ENCODE measurements at regions not wholly inside any gene's neighbourhood (a gene's known extent, or its start where the extent isn't known, plus 50 kb on each side); places are given as distances from the start of the nearest gene placed in this dataset.

GRCh38 chr9:107118863-107119624 is 164.0 kb upstream of the RAD23B start:
- no peak for DNase-seq (ENCODE audit: low read depth in 3 of 3)

- DNase-seq (ENCODE audit: low read depth in 3 of 3) = no peak
Observed at GRCh38 chr9:107119735-107120134, 163.3 kb upstream of the RAD23B start.

GRCh38 chr9:107123389-107123788 is 159.7 kb upstream of the RAD23B start:
- no peak for DNase-seq (ENCODE audit: low read depth in 3 of 3)

GRCh38 chr9:107127608-107128007 is 155.5 kb upstream of the RAD23B start:
- no peak for DNase-seq (ENCODE audit: low read depth in 3 of 3)

- DNase-seq (ENCODE audit: low read depth in 3 of 3) = no peak
Observed at GRCh38 chr9:107131108-107131799, 151.8 kb upstream of the RAD23B start.

DNA sequence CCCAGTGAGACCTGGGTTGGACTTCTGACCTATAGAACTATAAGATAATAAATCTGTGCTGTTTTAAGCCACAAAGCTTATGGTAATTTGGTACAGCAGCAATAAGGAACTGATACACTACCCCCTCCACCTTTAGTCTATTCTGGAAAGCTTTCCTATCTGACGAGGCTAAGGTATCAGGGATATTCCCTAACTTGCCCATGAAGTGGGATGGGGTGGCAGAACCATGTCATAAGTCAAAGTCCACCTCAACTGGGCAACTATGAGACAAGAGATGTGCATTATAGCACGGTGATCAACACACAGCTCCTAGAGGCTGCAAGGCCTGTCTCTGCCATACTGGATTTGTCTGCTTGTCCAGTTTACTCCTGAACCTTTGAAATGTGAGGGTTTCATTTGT is 146.8 kb upstream of the RAD23B start:
- DNase-seq (ENCODE audit: low read depth in 3 of 3) = no peak

DNA sequence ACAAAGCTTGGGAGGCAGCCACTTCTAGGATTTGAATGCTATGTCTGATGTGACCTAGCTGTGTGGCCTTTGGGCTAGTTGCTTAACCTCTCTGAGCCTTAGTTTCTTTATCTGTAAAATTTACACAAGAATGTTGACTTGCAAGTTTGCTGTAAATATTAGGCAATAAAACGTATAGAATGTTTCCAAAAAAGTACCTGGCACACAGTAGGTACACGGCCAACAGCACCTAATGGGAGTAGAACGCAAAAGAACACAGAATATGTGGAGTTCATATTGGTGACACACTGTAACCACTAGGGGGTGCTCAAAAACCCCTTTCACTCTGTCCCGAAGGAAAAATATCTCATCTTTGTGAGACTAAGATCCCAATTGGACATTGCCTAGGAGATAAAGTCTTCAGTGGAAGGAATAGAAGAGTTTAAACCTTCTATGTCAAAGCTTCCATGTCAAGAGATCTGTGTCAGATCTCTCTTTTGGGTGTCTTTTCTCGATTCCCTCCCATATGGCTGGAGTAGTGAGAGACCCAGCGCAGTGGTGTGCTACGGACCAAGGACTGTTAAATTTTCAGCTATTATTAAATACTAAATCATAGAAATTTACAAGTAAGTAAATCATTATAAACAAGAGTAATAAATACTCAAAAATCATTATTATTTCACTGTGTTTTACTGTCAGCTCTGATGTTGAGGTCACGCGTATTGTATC is 145.4 kb upstream of the RAD23B start:
- no peak for DNase-seq (ENCODE audit: low read depth in 3 of 3)

- DNase-seq (ENCODE audit: low read depth in 3 of 3) = no peak
Observed at GRCh38 chr9:107138261-107138992, 144.7 kb upstream of the RAD23B start.

DNA sequence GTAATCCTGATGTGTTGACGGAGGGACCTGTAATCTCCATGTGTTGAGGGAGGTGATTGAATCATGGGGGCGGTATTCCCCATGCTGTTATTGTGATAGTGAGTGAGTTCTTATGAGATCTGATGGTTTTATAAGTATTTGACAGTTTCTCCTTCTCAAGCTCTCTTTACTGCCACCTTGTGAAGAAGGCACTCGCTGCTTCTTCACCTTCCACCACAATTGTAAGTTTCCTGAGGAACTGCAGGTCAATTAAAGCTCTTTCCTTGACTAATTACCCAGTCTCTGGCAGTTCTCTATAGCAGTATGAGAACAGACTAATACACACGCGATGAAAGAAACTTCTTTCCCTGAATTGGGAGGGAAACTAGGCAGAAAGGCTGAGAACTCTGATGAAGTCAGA is 141.1 kb upstream of the RAD23B start:
- DNase-seq (ENCODE audit: low read depth in 3 of 3) = no peak

GRCh38 chr9:107142430-107142829 is 140.6 kb upstream of the RAD23B start:
- DNase-seq (ENCODE audit: low read depth in 3 of 3) = no peak

GRCh38 chr9:107142896-107143603 is 140.0 kb upstream of the RAD23B start:
- no peak for DNase-seq (ENCODE audit: low read depth in 3 of 3)

GRCh38 chr9:107144475-107144874 is 138.6 kb upstream of the RAD23B start:
- DNase-seq (ENCODE audit: low read depth in 3 of 3) = no peak

DNA sequence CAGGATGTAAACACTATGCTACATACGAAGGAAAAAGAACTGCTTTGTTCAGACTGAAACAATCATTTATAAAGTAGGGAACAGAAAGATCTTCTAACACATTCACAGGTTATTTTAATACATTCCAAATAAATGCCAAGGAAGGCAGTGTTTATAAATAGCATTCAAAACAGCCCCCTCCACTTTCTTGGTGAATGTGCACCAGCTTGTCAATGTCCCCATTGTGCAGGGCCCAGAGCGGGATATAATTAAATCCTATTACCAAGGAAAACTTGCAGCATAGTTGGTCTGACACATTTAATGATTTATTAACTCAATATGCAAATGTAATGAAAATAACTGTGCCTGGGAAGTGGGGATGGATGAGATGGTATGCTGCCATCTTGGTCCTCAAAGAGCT is 135.9 kb upstream of the RAD23B start:
- DNase-seq (ENCODE audit: low read depth in 3 of 3) = no peak

DNA sequence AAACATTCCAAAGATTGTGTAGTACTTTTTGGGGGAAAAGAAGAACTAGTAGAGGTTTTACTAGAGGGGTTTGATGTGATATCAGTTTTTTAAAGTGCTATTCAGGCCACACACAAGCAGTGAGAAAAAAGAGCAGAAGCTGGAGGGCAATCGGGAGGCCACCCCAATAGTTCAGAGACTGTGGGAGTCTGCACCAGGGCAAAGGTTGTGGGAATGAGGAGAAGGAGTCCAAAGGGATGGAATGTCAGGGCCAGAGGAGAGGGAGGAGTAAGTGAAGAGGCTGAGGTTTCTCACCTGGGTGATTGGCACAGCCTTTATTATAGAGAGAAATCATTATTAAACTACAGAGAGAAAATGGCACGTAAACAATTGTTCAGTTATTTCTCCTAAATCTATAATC is 134.9 kb upstream of the RAD23B start:
- DNase-seq (ENCODE audit: low read depth in 3 of 3) = no peak

DNA sequence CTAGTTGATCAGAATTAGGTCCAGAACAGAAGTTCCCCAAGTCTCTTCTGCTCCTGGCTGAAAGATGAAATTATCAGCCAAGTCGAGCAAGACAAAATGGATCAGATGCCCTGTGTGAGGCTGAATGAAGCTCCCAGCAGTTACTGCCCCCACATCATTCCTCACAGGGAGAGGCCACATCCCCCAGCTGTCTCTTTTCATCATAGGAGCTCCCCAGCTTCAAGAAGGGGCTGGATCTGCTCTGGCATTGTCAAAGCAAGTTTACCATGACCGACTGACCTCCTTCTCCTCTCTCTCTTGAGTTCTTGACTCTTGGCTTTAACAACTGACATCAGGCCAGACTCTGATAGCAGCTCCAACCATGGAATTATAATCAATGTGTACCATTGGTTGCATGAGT is 133.3 kb upstream of the RAD23B start:
- DNase-seq (ENCODE audit: low read depth in 3 of 3) = no peak

DNA sequence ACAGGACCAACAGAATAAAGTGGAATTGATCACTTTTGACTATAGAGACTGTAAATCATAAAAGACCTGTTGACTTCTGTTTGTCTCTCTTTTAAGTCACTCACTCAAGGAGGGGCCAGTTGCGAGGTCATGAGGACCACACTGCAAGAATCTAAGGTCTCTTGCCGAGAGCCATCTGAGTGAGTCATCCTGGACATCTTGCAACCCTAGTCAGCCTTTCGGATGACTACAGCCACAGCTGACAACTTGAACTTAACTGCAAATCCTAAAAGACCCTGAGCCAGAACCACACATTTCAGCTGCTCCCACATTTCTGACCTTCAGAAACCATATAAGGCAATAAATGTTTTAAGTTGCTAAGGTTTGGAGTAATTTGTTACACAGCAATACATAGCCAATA is 129.7 kb upstream of the RAD23B start:
- no peak for DNase-seq (ENCODE audit: low read depth in 3 of 3)

- DNase-seq (ENCODE audit: low read depth in 3 of 3) = no peak
Observed at GRCh38 chr9:107154291-107154690, 128.8 kb upstream of the RAD23B start.

DNA sequence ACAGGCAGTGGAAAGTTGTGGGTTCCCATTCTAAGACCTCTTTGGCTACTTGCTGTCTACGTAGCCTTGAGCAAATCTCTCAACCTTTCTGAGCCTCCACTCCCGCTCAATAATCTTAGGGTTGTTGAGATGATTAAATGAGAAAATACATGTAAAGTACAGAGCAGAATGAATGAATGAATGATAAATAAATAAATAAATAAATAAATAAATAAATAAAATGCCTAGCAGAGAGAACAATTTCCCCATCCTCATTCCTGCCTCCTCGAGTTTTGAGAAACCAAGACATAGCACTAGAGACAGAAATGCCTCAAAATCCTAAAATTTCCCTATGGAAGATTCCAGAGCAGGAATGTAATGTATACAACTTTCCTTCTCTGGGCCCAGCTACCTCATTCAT is 128.3 kb upstream of the RAD23B start:
- DNase-seq (ENCODE audit: low read depth in 3 of 3) = no peak

DNA sequence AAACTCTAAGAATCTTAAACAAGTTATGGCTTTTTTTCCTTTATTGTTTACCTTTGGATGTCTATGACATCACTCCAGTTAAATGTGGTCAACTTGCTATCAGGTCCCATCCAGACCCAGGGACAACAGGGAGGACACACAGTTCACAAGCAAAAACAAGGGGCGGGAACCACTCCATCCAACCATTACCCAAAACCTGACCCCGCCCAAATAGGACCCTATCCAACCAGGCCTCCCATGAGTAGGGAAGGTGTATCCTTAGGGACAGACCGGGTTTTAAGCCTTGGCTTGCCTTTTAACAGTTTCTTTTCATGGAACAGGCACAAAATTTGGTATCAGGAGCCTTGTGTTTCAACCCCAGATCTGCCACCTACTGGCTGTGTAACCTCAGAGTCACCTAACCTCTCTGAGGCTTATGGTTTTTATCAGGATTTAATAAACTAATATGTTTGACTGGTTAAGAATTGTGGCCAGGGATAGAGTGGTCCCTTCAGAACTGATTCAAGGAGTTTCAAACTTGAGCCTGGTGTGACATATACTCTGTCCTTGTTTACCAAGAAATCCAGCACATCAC is 127.7 kb upstream of the RAD23B start:
- no peak for DNase-seq (ENCODE audit: low read depth in 3 of 3)

DNA sequence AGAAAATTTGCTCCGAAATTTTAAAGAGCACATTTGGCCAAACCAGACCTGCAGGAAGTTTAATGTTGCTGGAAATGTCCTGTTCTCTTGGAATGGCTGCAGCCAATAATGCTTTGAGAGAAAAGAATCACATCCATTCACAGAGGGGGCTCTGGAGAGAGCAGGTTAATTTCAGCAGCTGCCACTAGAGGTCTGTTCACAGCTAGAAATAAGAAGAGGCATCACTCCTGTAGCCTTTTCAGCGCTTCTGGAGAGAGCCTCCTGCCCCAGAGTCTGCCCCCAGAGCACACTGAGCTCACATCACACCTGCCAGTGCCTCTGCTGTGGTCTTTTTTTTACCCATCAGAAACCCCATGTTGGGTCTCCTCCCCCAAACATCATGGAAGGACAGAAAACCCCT is 124.8 kb upstream of the RAD23B start:
- DNase-seq (ENCODE audit: low read depth in 3 of 3) = no peak

DNA sequence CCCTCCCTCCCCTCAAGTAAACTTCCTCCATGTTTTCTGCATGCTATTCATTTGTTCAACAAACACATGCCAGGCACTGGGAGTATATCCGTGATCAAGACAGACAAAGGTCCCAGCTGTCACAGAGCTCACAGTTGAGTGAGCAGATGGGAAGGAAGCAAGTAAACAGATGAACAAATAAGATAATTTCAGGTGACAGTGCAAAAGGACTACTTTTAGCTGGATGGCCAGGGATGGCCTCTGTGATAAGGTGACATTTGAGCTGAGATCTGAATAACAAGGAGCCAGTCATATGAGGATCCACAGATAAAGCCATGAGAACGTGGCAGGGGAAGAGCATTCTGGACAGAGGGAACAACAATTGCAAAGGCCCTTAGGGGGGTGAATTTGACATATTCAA is 121.7 kb upstream of the RAD23B start:
- DNase-seq (ENCODE audit: low read depth in 3 of 3) = no peak

Data from stimulated activated CD4-positive, alpha-beta T cell treated with anti-CD3 and anti-CD28 coated beads, TNF-alpha, amount 100 ng/mL, for 48 hours (primary cell).